ENCODE measurements at regions not wholly inside any gene's neighbourhood (a gene's known extent, or its start where the extent isn't known, plus 50 kb on each side); places are given as distances from the start of the nearest gene placed in this dataset.

DNA sequence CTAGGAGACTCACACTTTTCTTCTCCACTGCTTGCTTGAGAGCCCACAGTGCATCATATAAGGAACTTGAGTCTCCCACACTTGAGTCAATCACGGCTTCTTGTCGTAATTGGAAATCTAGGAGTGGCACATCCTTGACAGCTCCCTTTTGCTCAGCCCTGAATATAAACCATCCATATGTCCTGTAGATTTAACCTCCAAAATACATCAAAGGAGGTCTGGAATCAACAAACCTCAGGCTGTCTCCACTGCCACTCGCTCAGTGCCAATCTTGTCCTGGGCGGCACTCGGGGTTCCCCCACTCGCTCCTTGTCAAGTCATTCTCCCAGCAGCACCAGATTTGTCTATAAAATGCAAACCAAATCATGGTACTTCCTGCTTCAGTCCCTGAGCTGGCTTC is 84.4 kb upstream of the UQCRFS1 start:
- TF ChIP-seq POLR2A (IDR thresholded peaks at IDR 0.05) (no peak), CTCF (IDR thresholded peaks at IDR 0.05) (no peak)
